GM23338 (cell line): ENCODE measurements at regions not wholly inside any gene's neighbourhood (a gene's known extent, or its start where the extent isn't known, plus 50 kb on each side); places are given as distances from the start of the nearest gene placed in this dataset.

Source experiments
- ATAC-seq: fragments of 200-7000 bp; cut with Tn5 transposase; 3 replicates; pipeline ENCODE4 v1.9.1; 2020
- DNase-seq: peaks from one replicate; pipeline ENCODE4 v3.0.0-alpha.2; 2015; ENCODE audit warnings: low spot score
- H2AFZ ChIP-seq: fragments of 200-600 bp; sonication (generic); 2 replicates; pipeline ENCODE4 v1.8.0; 2016; ENCODE audit warnings: antibody characterized with exemption, mild to moderate bottlenecking, moderate library complexity
- H3F3A ChIP-seq: fragments of 200-600 bp; sonication (generic); replicated peaks from 2 replicates; pipeline ENCODE4 v1.8.0; 2017; ENCODE audit warnings: antibody characterized with exemption, mixed run types, low read depth
- H3K27ac ChIP-seq: fragments of 200-600 bp; sonication (generic); 2 replicates; pipeline ENCODE4 v1.6.1; 2016; ENCODE audit warnings: low read depth
- H3K27me3 ChIP-seq: fragments of 200-600 bp; sonication (generic); 2 replicates; pipeline ENCODE4 v1.8.0; 2016; ENCODE audit warnings: mild to moderate bottlenecking, mixed run types, moderate library complexity; ENCODE audit not compliant: insufficient read depth
- H3K36me3 ChIP-seq: fragments of 200-600 bp; sonication (generic); 2 replicates; pipeline ENCODE4 v1.8.0; 2016; ENCODE audit warnings: mild to moderate bottlenecking; ENCODE audit not compliant: insufficient read depth
- H3K4me1 ChIP-seq: fragments of 200-600 bp; sonication (generic); 2 replicates; pipeline ENCODE4 v1.8.0; 2016; ENCODE audit warnings: mild to moderate bottlenecking, moderate library complexity; ENCODE audit not compliant: insufficient read depth
- H3K4me2 ChIP-seq: fragments of 200-600 bp; sonication (generic); 2 replicates; pipeline ENCODE4 v1.7.1; 2017; ENCODE audit warnings: mixed run types
- H3K4me3 ChIP-seq: fragments of 200-600 bp; sonication (generic); 2 replicates; pipeline ENCODE4 v1.6.1; 2016; ENCODE audit warnings: mixed run types
- H3K79me2 ChIP-seq: fragments of 200-600 bp; sonication (generic); replicated peaks from 2 replicates; pipeline ENCODE4 v1.8.0; 2017; ENCODE audit warnings: mild to moderate bottlenecking; ENCODE audit not compliant: insufficient read depth
- H3K9me2 ChIP-seq: fragments of 200-600 bp; sonication (generic); 2 replicates; pipeline ENCODE4 v1.8.0; 2017; ENCODE audit not compliant: insufficient read depth
- H4K20me1 ChIP-seq: fragments of 200-600 bp; sonication (generic); replicated peaks from 2 replicates; pipeline ENCODE4 v1.8.0; 2017; ENCODE audit warnings: mild to moderate bottlenecking; ENCODE audit not compliant: insufficient read depth
- H3K27ac Mint-ChIP-seq: 2 replicates; pipeline ENCODE4 v1.8.0; 2020; ENCODE audit warnings: inconsistent platforms, mild to moderate bottlenecking, moderate library complexity, mixed read lengths
- H3K27me3 Mint-ChIP-seq: 3 replicates; pipeline ENCODE4 v1.8.0; 2022; ENCODE audit warnings: low read depth, mild to moderate bottlenecking, moderate library complexity, mixed read lengths, inconsistent platforms; ENCODE audit not compliant: insufficient read depth, poor library complexity
- H3K36me3 Mint-ChIP-seq: 3 replicates; pipeline ENCODE4 v1.8.0; 2021; ENCODE audit warnings: low read depth, mild to moderate bottlenecking, inconsistent platforms, moderate library complexity, mixed read lengths
- H3K4me1 Mint-ChIP-seq: 3 replicates; pipeline ENCODE4 v1.8.0; 2020; ENCODE audit warnings: mild to moderate bottlenecking, inconsistent platforms, mixed read lengths
- H3K4me3 Mint-ChIP-seq: 3 replicates; pipeline ENCODE4 v1.8.0; 2021; ENCODE audit warnings: moderate library complexity, mild to moderate bottlenecking, inconsistent platforms, mixed read lengths
- H3K9me3 Mint-ChIP-seq: 3 replicates; pipeline ENCODE4 v1.8.0; 2020; ENCODE audit warnings: moderate library complexity, mild to moderate bottlenecking, inconsistent platforms, mixed read lengths
- EZH2phosphoT487 ChIP-seq: fragments of 200-600 bp; sonication (generic); IDR thresholded peaks from one replicate; pipeline ENCODE4 v1.8.1; 2018; ENCODE audit warnings: antibody characterized with exemption; ENCODE audit not compliant: unreplicated experiment
- JUNB ChIP-seq: IDR thresholded peaks from one replicate; pipeline ENCODE4 v1.6.1; 2016; ENCODE audit warnings: antibody characterized with exemption; ENCODE audit not compliant: unreplicated experiment
- NANOG ChIP-seq: IDR thresholded peaks from 2 replicates; pipeline ENCODE4 v1.6.1; 2016; ENCODE audit warnings: antibody characterized with exemption, borderline replicate concordance
- POLR2AphosphoS5 ChIP-seq: IDR thresholded peaks from 2 replicates; pipeline ENCODE4 v1.6.1; 2016; ENCODE audit warnings: antibody characterized with exemption, low read depth
- STAT1 ChIP-seq: IDR thresholded peaks from one replicate; pipeline ENCODE4 v1.6.1; 2016; ENCODE audit warnings: antibody characterized with exemption; ENCODE audit not compliant: unreplicated experiment
- ZNF331 ChIP-seq: fragments of 250-450 bp; sonication (Bioruptor Pico); IDR thresholded peaks from 2 replicates; pipeline ENCODE4 v1.5.0; 2020; ENCODE audit warnings: low read depth, mild to moderate bottlenecking, moderate library complexity
- TF ChIP-seq, protein P1 (sequence below): fragments of 250-450 bp; sonication (Bioruptor Pico); IDR thresholded peaks from 2 replicates; pipeline ENCODE4 v1.5.0; 2020; ENCODE audit warnings: mild to moderate bottlenecking, moderate library complexity
- TF ChIP-seq, protein P2 (sequence below): IDR thresholded peaks from one replicate; pipeline ENCODE4 v1.6.1; 2018; ENCODE audit warnings: antibody characterized with exemption; ENCODE audit not compliant: unreplicated experiment

DNA sequence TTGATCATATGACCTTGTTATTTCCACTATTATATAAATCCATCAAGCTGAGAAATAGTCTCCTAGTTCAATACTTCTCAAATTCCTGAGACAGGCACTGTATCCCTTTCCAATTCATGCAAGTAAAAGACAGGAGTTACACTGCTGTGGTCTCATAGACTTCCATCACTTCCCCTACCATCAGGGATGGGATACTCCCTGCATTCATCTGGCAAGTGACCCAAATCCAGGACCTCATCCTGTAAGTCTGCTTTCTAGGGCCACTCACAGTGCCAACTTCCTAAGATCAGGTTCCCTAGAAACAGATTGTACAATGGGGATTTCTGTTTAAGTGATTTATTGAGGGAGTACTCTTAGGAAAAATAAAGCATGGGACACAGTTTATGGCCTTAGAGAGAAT, 424.0 kb upstream of the CDH7 start:
- H3K27me3 ChIP-seq, result no peaks in the 10 kb centered on the region
- TF ChIP-seq, protein P1, sequence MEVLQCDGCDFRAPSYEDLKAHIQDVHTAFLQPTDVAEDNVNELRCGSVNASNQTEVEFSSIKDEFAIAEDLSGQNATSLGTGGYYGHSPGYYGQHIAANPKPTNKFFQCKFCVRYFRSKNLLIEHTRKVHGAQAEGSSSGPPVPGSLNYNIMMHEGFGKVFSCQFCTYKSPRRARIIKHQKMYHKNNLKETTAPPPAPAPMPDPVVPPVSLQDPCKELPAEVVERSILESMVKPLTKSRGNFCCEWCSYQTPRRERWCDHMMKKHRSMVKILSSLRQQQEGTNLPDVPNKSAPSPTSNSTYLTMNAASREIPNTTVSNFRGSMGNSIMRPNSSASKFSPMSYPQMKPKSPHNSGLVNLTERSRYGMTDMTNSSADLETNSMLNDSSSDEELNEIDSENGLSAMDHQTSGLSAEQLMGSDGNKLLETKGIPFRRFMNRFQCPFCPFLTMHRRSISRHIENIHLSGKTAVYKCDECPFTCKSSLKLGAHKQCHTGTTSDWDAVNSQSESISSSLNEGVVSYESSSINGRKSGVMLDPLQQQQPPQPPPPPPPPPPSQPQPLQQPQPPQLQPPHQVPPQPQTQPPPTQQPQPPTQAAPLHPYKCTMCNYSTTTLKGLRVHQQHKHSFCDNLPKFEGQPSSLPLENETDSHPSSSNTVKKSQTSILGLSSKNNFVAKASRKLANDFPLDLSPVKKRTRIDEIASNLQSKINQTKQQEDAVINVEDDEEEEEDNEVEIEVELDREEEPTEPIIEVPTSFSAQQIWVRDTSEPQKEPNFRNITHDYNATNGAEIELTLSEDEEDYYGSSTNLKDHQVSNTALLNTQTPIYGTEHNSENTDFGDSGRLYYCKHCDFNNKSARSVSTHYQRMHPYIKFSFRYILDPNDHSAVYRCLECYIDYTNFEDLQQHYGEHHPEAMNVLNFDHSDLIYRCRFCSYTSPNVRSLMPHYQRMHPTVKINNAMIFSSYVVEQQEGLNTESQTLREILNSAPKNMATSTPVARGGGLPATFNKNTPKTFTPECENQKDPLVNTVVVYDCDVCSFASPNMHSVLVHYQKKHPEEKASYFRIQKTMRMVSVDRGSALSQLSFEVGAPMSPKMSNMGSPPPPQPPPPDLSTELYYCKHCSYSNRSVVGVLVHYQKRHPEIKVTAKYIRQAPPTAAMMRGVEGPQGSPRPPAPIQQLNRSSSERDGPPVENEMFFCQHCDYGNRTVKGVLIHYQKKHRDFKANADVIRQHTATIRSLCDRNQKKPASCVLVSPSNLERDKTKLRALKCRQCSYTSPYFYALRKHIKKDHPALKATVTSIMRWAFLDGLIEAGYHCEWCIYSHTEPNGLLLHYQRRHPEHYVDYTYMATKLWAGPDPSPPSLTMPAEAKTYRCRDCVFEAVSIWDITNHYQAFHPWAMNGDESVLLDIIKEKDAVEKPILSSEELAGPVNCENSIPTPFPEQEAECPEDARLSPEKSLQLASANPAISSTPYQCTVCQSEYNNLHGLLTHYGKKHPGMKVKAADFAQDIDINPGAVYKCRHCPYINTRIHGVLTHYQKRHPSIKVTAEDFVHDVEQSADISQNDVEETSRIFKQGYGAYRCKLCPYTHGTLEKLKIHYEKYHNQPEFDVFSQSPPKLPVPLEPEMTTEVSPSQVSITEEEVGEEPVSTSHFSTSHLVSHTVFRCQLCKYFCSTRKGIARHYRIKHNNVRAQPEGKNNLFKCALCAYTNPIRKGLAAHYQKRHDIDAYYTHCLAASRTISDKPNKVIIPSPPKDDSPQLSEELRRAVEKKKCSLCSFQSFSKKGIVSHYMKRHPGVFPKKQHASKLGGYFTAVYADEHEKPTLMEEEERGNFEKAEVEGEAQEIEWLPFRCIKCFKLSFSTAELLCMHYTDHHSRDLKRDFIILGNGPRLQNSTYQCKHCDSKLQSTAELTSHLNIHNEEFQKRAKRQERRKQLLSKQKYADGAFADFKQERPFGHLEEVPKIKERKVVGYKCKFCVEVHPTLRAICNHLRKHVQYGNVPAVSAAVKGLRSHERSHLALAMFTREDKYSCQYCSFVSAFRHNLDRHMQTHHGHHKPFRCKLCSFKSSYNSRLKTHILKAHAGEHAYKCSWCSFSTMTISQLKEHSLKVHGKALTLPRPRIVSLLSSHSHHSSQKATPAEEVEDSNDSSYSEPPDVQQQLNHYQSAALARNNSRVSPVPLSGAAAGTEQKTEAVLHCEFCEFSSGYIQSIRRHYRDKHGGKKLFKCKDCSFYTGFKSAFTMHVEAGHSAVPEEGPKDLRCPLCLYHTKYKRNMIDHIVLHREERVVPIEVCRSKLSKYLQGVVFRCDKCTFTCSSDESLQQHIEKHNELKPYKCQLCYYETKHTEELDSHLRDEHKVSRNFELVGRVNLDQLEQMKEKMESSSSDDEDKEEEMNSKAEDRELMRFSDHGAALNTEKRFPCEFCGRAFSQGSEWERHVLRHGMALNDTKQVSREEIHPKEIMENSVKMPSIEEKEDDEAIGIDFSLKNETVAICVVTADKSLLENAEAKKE, result no peak
- TF ChIP-seq STAT1, result no peak
- TF ChIP-seq EZH2phosphoT487, result no peak
- TF ChIP-seq, protein P2, sequence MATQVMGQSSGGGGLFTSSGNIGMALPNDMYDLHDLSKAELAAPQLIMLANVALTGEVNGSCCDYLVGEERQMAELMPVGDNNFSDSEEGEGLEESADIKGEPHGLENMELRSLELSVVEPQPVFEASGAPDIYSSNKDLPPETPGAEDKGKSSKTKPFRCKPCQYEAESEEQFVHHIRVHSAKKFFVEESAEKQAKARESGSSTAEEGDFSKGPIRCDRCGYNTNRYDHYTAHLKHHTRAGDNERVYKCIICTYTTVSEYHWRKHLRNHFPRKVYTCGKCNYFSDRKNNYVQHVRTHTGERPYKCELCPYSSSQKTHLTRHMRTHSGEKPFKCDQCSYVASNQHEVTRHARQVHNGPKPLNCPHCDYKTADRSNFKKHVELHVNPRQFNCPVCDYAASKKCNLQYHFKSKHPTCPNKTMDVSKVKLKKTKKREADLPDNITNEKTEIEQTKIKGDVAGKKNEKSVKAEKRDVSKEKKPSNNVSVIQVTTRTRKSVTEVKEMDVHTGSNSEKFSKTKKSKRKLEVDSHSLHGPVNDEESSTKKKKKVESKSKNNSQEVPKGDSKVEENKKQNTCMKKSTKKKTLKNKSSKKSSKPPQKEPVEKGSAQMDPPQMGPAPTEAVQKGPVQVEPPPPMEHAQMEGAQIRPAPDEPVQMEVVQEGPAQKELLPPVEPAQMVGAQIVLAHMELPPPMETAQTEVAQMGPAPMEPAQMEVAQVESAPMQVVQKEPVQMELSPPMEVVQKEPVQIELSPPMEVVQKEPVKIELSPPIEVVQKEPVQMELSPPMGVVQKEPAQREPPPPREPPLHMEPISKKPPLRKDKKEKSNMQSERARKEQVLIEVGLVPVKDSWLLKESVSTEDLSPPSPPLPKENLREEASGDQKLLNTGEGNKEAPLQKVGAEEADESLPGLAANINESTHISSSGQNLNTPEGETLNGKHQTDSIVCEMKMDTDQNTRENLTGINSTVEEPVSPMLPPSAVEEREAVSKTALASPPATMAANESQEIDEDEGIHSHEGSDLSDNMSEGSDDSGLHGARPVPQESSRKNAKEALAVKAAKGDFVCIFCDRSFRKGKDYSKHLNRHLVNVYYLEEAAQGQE, result no peak
- TF ChIP-seq NANOG, result no peak
- TF ChIP-seq JUNB, result no peak
- TF ChIP-seq ZNF331 (CRISPR knock-in tag), result no peak
- TF ChIP-seq POLR2AphosphoS5, result no peak
- H4K20me1 ChIP-seq, result no peaks in the 10 kb centered on the region
- Mint-ChIP-seq H3K4me3 (no peak overlapping the region), H3K27me3 (no peaks in the 10 kb centered on the region), H3K36me3 (no peaks in the 10 kb centered on the region), H3K4me1 (no peaks in the 10 kb centered on the region), H3K9me3 (no peaks in the 10 kb centered on the region), H3K27ac (no peak overlapping the region)
- no peak overlapping the region for H3K4me3 ChIP-seq
- no peak for DNase-seq
- no peak overlapping the region for H3K27ac ChIP-seq
- H3K9me2 ChIP-seq, result no peaks in the 10 kb centered on the region
- no peak for ATAC-seq
- no peaks in the 10 kb centered on the region for H3K4me1 ChIP-seq
- no peak overlapping the region for H3K4me2 ChIP-seq
- H3K36me3 ChIP-seq, result no peaks in the 10 kb centered on the region
- H2AFZ ChIP-seq, result no peak overlapping the region
- H3F3A ChIP-seq, result no peaks in the 10 kb centered on the region
- H3K79me2 ChIP-seq, result no peaks in the 10 kb centered on the region
